ENCODE measurements at regions not wholly inside any gene's neighbourhood (a gene's known extent, or its start where the extent isn't known, plus 50 kb on each side); places are given as distances from the start of the nearest gene placed in this dataset.
A peak's percentile ranks its signal among the peaks of the same experiment; 100 is the strongest.

GRCh38 chr3:30437171-30437601, 169.2 kb upstream of the TGFBR2 start:
- ATAC-seq: peak; percentile 48
- H3K36me3 Mint-ChIP-seq (ENCODE audit: low read depth): no peaks in the 10 kb centered on the region
- H3K27me3 Mint-ChIP-seq (ENCODE audit: insufficient read depth, low read depth, poor library complexity): peaks cover under 1% of the 10 kb centered on the region
- H3K27me3 ChIP-seq (ENCODE audit: insufficient read depth): no peaks in the 10 kb centered on the region
- H3K79me2 ChIP-seq (replicated peaks; ENCODE audit: insufficient read depth): no peaks in the 10 kb centered on the region
- H3K4me1 ChIP-seq (ENCODE audit: insufficient read depth): peaks cover 20% of the 10 kb centered on the region
- H2AFZ ChIP-seq: peak overlapping the region; percentile 57; the same call in 1 of the 2 replicates
- H3K9me2 ChIP-seq (ENCODE audit: insufficient read depth): no peaks in the 10 kb centered on the region
- no peak overlapping the region for H3K27ac Mint-ChIP-seq
- no peak overlapping the region for H3K4me3 ChIP-seq
- H3K27ac ChIP-seq (ENCODE audit: low read depth): no peak overlapping the region
- no peak overlapping the region for H3K4me2 ChIP-seq
- no peaks in the 10 kb centered on the region for H4K20me1 ChIP-seq (replicated peaks; ENCODE audit: insufficient read depth)
- H3K4me1 Mint-ChIP-seq: peaks cover 33% of the 10 kb centered on the region
- H3K9me3 Mint-ChIP-seq: no peaks in the 10 kb centered on the region; the same call in 2 of the 3 replicates
- no peaks in the 10 kb centered on the region for H3K36me3 ChIP-seq (ENCODE audit: insufficient read depth)
- no peaks in the 10 kb centered on the region for H3F3A ChIP-seq (replicated peaks; ENCODE audit: low read depth)
- DNase-seq (ENCODE audit: low spot score): peak; percentile 6
- TF ChIP-seq NANOG (IDR thresholded peaks at IDR 0.05; ENCODE audit: borderline replicate concordance): no peak
- TF ChIP-seq ZNF331 (CRISPR knock-in tag; IDR thresholded peaks at IDR 0.05; ENCODE audit: low read depth): no peak
- TF ChIP-seq JUNB (IDR thresholded peaks at IDR 0.05; ENCODE audit: unreplicated experiment): no peak
- TF ChIP-seq CTCF (conservative IDR thresholded peaks at IDR 0.05; ENCODE audit: low read depth in 2 of 2): no peak
- TF ChIP-seq ZNF462 (CRISPR knock-in tag; IDR thresholded peaks at IDR 0.05): no peak
- TF ChIP-seq REST (IDR thresholded peaks at IDR 0.05; ENCODE audit: unreplicated experiment): no peak
- TF ChIP-seq EZH2phosphoT487 (IDR thresholded peaks at IDR 0.05; ENCODE audit: unreplicated experiment): no peak
- no peak for TF ChIP-seq STAT1 (IDR thresholded peaks at IDR 0.05; ENCODE audit: unreplicated experiment)
- TF ChIP-seq CREB1 (CRISPR knock-in tag; IDR thresholded peaks at IDR 0.05; ENCODE audit: low read depth): no peak
- TF ChIP-seq EZH2 (IDR thresholded peaks at IDR 0.05; ENCODE audit: low read depth, unreplicated experiment): no peak
- no peak for TF ChIP-seq ETS1 (IDR thresholded peaks at IDR 0.05)
- no peak for TF ChIP-seq ZNF114 (CRISPR knock-in tag; IDR thresholded peaks at IDR 0.05)
- no peak for TF ChIP-seq POLR2AphosphoS5 (IDR thresholded peaks at IDR 0.05; ENCODE audit: low read depth)
- no peak overlapping the region for H3K4me3 Mint-ChIP-seq

Measured in GM23338 (cell line).